H1 (cell line): ENCODE measurements at regions not wholly inside any gene's neighbourhood (a gene's known extent, or its start where the extent isn't known, plus 50 kb on each side); places are given as distances from the start of the nearest gene placed in this dataset.

ENCODE experiments used
- CTCF ChIA-PET: fragments of 300-600 bp; sonication (Branson Sonifier 250); formaldehyde crosslinking; loops from one replicate; lab custom pipeline; 2021; ENCODE audit not compliant: partially characterized antibody; lab: Charles Lee
- POLR2A ChIA-PET: fragments of 300-600 bp; sonication (Branson Sonifier 250); formaldehyde crosslinking; loops from one replicate; lab custom pipeline; 2021; ENCODE audit warnings: inconsistent platforms; ENCODE audit not compliant: partially characterized antibody; lab: Charles Lee
- DNase-seq, 2 experiments: peaks; one replicate each; pipeline versions ENCODE4 v3.0.0 to v3.0.0-alpha.2; 2010 to 2022; ENCODE audit warnings: low spot score in 2 of 2, low read depth in 1 of 2, mixed read lengths in 1 of 2
- FAIRE-seq: peaks from 2 replicates; lab custom pipeline; 2011; peaks lifted over from hg19 to GRCh38; lab: Jason Lieb, UNC
- H2AFZ ChIP-seq: 2 replicates; pipeline ENCODE4 v1.8.1; 2012; ENCODE audit warnings: low read length, inconsistent platforms
- H2AK5ac ChIP-seq: 2 replicates; pipeline ENCODE4 v1.6.1; 2013; ENCODE audit warnings: low read depth, low read length
- H2BK120ac ChIP-seq: replicated peaks from 2 replicates; pipeline ENCODE3; 2013; ENCODE audit warnings: low read depth, low read length, inconsistent platforms
- H2BK12ac ChIP-seq: 2 replicates; pipeline ENCODE4 v1.6.1; 2013; ENCODE audit warnings: low read depth, low read length
- H2BK15ac ChIP-seq: 2 replicates; pipeline ENCODE4 v1.6.1; 2013; ENCODE audit warnings: low read length
- H2BK20ac ChIP-seq: 2 replicates; pipeline ENCODE4 v1.6.1; 2013; ENCODE audit warnings: low read length
- H2BK5ac ChIP-seq: 2 replicates; pipeline ENCODE4 v1.6.1; 2013; ENCODE audit warnings: low read depth, low read length
- H3K14ac ChIP-seq: 2 replicates; pipeline ENCODE4 v1.6.1; 2013; ENCODE audit warnings: inconsistent platforms; ENCODE audit not compliant: insufficient read length
- H3K18ac ChIP-seq: 2 replicates; pipeline ENCODE4 v1.6.1; 2013; ENCODE audit warnings: low read length; ENCODE audit errors: extremely low read depth
- H3K23ac ChIP-seq: 2 replicates; pipeline ENCODE4 v1.6.1; 2013; ENCODE audit warnings: inconsistent platforms; ENCODE audit not compliant: insufficient read length
- H3K23me2 ChIP-seq: 2 replicates; pipeline ENCODE4 v1.6.1; 2013; ENCODE audit warnings: low read depth, low read length
- H3K27ac ChIP-seq: 2 replicates; pipeline ENCODE4 v1.6.1; 2011; ENCODE audit warnings: low read depth, low read length, inconsistent platforms
- H3K27me3 ChIP-seq, 4 experiments: replicated peaks in 1 of 4; 1 replicate in 1 of 4; 2 replicates in 3 of 4; pipeline versions ENCODE4 v1.6.1 to v1.8.1; 2011 to 2013; ENCODE audit warnings: low read length in 3 of 4, mild to moderate bottlenecking in 3 of 4, inconsistent platforms in 2 of 4, mixed read lengths in 2 of 4, moderate library complexity in 1 of 4; ENCODE audit not compliant: control insufficient read depth in 3 of 4, insufficient read depth in 3 of 4; ENCODE audit errors: extremely low read depth in 1 of 4
- H3K36me3 ChIP-seq, 4 experiments: 2 replicates each; pipeline versions ENCODE4 v1.6.1 to v1.8.1; 2011 to 2013; ENCODE audit warnings: mild to moderate bottlenecking in 4 of 4, low read length in 3 of 4, moderate library complexity in 2 of 4, control low read depth in 1 of 4, inconsistent platforms in 1 of 4; ENCODE audit not compliant: insufficient read depth in 4 of 4, control insufficient read depth in 2 of 4
- H3K4ac ChIP-seq: replicated peaks from 2 replicates; pipeline ENCODE3; 2013; ENCODE audit warnings: low read length, low read depth, mixed read lengths, inconsistent platforms; ENCODE audit not compliant: insufficient read length
- H3K4me1 ChIP-seq, 4 experiments: replicated peaks in 1 of 4; 1 replicate in 1 of 4; 2 replicates in 3 of 4; pipeline versions ENCODE4 v1.6.1 to v1.8.1; 2011 to 2013; ENCODE audit warnings: low read length in 3 of 4, inconsistent platforms in 2 of 4, mixed read lengths in 1 of 4; ENCODE audit not compliant: insufficient read depth in 4 of 4, control insufficient read depth in 3 of 4
- H3K4me2 ChIP-seq, 2 experiments: 2 replicates each; pipeline versions ENCODE4 v1.6.1 to v1.8.1; 2011 to 2013; ENCODE audit warnings: low read depth in 2 of 2, low read length in 2 of 2, control low read depth in 1 of 2, inconsistent platforms in 1 of 2, mild to moderate bottlenecking in 1 of 2; ENCODE audit not compliant: insufficient read depth in 1 of 2
- H3K4me3 ChIP-seq, 4 experiments: fragments of 200-600, 300-600 bp in 1 of 4; sonication (generic), shearing (Covaris generic), sonication (Bioruptor Twin) in 1 of 4; 2 replicates each; pipeline versions ENCODE4 v1.5.1 to v1.8.1; 2011 to 2016; ENCODE audit warnings: low read length in 4 of 4, low read depth in 3 of 4, control low read depth in 2 of 4, inconsistent platforms in 2 of 4, mild to moderate bottlenecking in 2 of 4, mixed read lengths in 1 of 4, moderate library complexity in 1 of 4; ENCODE audit not compliant: insufficient read depth in 2 of 4; ENCODE audit errors: extremely low read depth in 1 of 4
- H3K56ac ChIP-seq: replicated peaks from 2 replicates; pipeline ENCODE3; 2013; ENCODE audit warnings: low read depth, mild to moderate bottlenecking, mixed read lengths, low read length, inconsistent platforms; ENCODE audit not compliant: insufficient read length
- H3K79me1 ChIP-seq: 2 replicates; pipeline ENCODE4 v1.6.1; 2013; ENCODE audit warnings: low read depth, low read length, control low read depth
- H3K79me2 ChIP-seq, 2 experiments: 2 replicates each; pipeline versions ENCODE4 v1.6.1 to v1.8.1; 2012 to 2013; ENCODE audit warnings: low read length in 2 of 2, mild to moderate bottlenecking in 2 of 2, inconsistent platforms in 1 of 2; ENCODE audit not compliant: insufficient read depth in 2 of 2, control insufficient read depth in 1 of 2
- H3K9ac ChIP-seq, 4 experiments: replicated peaks in 1 of 4; 1 replicate in 1 of 4; 2 replicates in 3 of 4; pipeline versions ENCODE4 v1.6.1 to v1.8.1; 2011 to 2013; ENCODE audit warnings: low read depth in 3 of 4, low read length in 3 of 4, control low read depth in 2 of 4, mild to moderate bottlenecking in 2 of 4, moderate library complexity in 2 of 4, inconsistent platforms in 1 of 4; ENCODE audit errors: extremely low read depth in 1 of 4
- H3K9me3 ChIP-seq, 2 experiments: 2 replicates each; pipeline versions ENCODE4 v1.6.1 to v1.8.1; 2012 to 2013; ENCODE audit warnings: mild to moderate bottlenecking in 2 of 2, moderate library complexity in 2 of 2, control low read depth in 1 of 2, inconsistent platforms in 1 of 2, low read depth in 1 of 2, low read length in 1 of 2, mixed read lengths in 1 of 2; ENCODE audit not compliant: insufficient read depth in 2 of 2
- H4K20me1 ChIP-seq, 2 experiments: replicated peaks in 1 of 2; 2 replicates each; pipeline versions ENCODE3 to v1.8.1; 2011 to 2013; ENCODE audit warnings: inconsistent platforms in 2 of 2, low read length in 2 of 2, mild to moderate bottlenecking in 1 of 2; ENCODE audit not compliant: insufficient read depth in 2 of 2, control insufficient read depth in 1 of 2
- H4K5ac ChIP-seq: 2 replicates; pipeline ENCODE4 v1.6.1; 2013; ENCODE audit warnings: low read length, low read depth, mixed read lengths, inconsistent platforms; ENCODE audit not compliant: insufficient read length
- H4K8ac ChIP-seq: 2 replicates; pipeline ENCODE4 v1.8.0; 2013; ENCODE audit warnings: mild to moderate bottlenecking, moderate library complexity, low read length, inconsistent platforms; ENCODE audit not compliant: insufficient read depth; ENCODE audit errors: extremely low read depth
- H4K91ac ChIP-seq: replicated peaks from 2 replicates; pipeline ENCODE3; 2013; ENCODE audit warnings: low read length, mixed read lengths, inconsistent platforms; ENCODE audit not compliant: insufficient read length
- BACH1 ChIP-seq: IDR thresholded peaks from 2 replicates; pipeline ENCODE4 v1.6.1; 2012; ENCODE audit warnings: low read length, improper control_type of control experiment
- CTCF ChIP-seq, 3 experiments: IDR thresholded peaks; 1 replicate in 2 of 3; 2 replicates in 1 of 3; pipeline versions ENCODE4 v1.5.1 to v1.6.1; 2011; ENCODE audit warnings: low read length in 3 of 3, mild to moderate bottlenecking in 3 of 3, inconsistent platforms in 2 of 3, low read depth in 1 of 3, moderate library complexity in 1 of 3; ENCODE audit not compliant: insufficient read depth in 1 of 3; ENCODE audit errors: control extremely low read depth in 1 of 3
- EP300 ChIP-seq, 2 experiments: IDR thresholded peaks; 1 replicate in 1 of 2; 2 replicates in 1 of 2; pipeline ENCODE4 v1.6.1; 2011 to 2012; ENCODE audit warnings: low read depth in 2 of 2, low read length in 2 of 2, mild to moderate bottlenecking in 2 of 2, borderline replicate concordance in 1 of 2, inconsistent platforms in 1 of 2, moderate library complexity in 1 of 2
- EZH2 ChIP-seq: fragments of 200-600 bp; sonication (generic); IDR thresholded peaks from 2 replicates; pipeline ENCODE4 v1.7.1; 2012; ENCODE audit warnings: low read depth, mild to moderate bottlenecking, moderate library complexity, low read length, inconsistent platforms; ENCODE audit not compliant: severe bottlenecking
- KDM1A ChIP-seq: fragments of 200-600, 300-600 bp; sonication (generic); IDR thresholded peaks from 2 replicates; pipeline ENCODE4 v1.7.1; 2016; ENCODE audit warnings: mild to moderate bottlenecking, low read length, borderline replicate concordance
- KDM4A ChIP-seq: IDR thresholded peaks from one replicate; pipeline ENCODE4 v1.7.1; 2012; ENCODE audit warnings: low read depth, mild to moderate bottlenecking, moderate library complexity, low read length, inconsistent platforms; ENCODE audit not compliant: severe bottlenecking
- MAFK ChIP-seq: IDR thresholded peaks from 2 replicates; pipeline ENCODE4 v1.6.1; 2012; ENCODE audit warnings: low read depth, mild to moderate bottlenecking, improper control_type of control experiment, low read length
- POU5F1 ChIP-seq: IDR thresholded peaks from 2 replicates; pipeline ENCODE4 v1.6.1; 2011; ENCODE audit warnings: low read depth, mild to moderate bottlenecking, low read length, moderate library complexity
- SP4 ChIP-seq: IDR thresholded peaks from 2 replicates; pipeline ENCODE4 v1.6.1; 2012; ENCODE audit warnings: low read length, inconsistent platforms
- TAF7 ChIP-seq: optimal IDR thresholded peaks from 2 replicates; pipeline ENCODE3; 2011; ENCODE audit warnings: low read depth, mild to moderate bottlenecking, inconsistent platforms, low read length, moderate library complexity, borderline replicate concordance
- TCF12 ChIP-seq: IDR thresholded peaks from 2 replicates; pipeline ENCODE4 v1.6.1; 2011; ENCODE audit warnings: low read depth, mild to moderate bottlenecking, low read length
- YY1 ChIP-seq: IDR thresholded peaks from 2 replicates; pipeline ENCODE4 v1.6.1; 2011; ENCODE audit warnings: low read depth, mild to moderate bottlenecking, low read length
- WGBS, 2 experiments: shearing (Covaris generic) in 1 of 2; methylation state at CpG; one replicate each; pipeline versions ENCODE4 v1.1.6 to v1.1.7; 2013 to 2015; ENCODE audit warnings: low lambda C conversion rate in 2 of 2, mixed read lengths in 2 of 2, inconsistent platforms in 1 of 2, low coverage in 1 of 2, missing lambda C conversion rate in 1 of 2; ENCODE audit not compliant: insufficient replicate concordance in 2 of 2, insufficient coverage in 1 of 2, insufficient read length in 1 of 2; ENCODE audit errors: extremely low coverage in 1 of 2, missing lambda C conversion rate in 1 of 2; 5-methylcytosine and 5-hydroxymethylcytosine counted together

- Histone ChIP-seq H3K79me2 (no peaks in the 10 kb centered on the region), H3K79me1 (no peaks in the 10 kb centered on the region), H3K14ac (no peak overlapping the region), H3K4me1 (no peaks in the 10 kb centered on the region), H2BK15ac (no peak overlapping the region), H3K36me3 (no peaks in the 10 kb centered on the region), H4K8ac (no peak overlapping the region), H3K9ac (no peak overlapping the region), H2AFZ (no peak overlapping the region), H3K23ac (no peak overlapping the region), H2BK20ac (no peak overlapping the region), H3K56ac (no peak overlapping the region), H4K91ac (no peak overlapping the region), H2BK120ac (no peak overlapping the region), H3K23me2 (no peaks in the 10 kb centered on the region), H3K4me2 (no peak overlapping the region), H3K27me3 (no peaks in the 10 kb centered on the region), H3K27ac (no peak overlapping the region), H2BK12ac (no peak overlapping the region), H4K5ac (no peak overlapping the region), H2AK5ac (no peak overlapping the region), H3K18ac (no peak overlapping the region), H3K9me3 (no peaks in the 10 kb centered on the region), H3K4ac (no peak overlapping the region), H4K20me1 (no peaks in the 10 kb centered on the region), H2BK5ac (no peak overlapping the region), H3K4me3 (no peak overlapping the region)
- CTCF ChIA-PET, result interaction anchor here (0.5 to 2.1 kb wide), 32 partner anchors 9 to 985 kb away, joined by 3 to 12 read pairs (median 3); no protein-coding TSS in a partner anchor
- peak; percentile 92 for FAIRE-seq
- WGBS, 2 experiments, result 79% methylated on average over 1 of the region's 1 CpG; no CpG with 5 or more reads in 1 of the 2 experiments
- POLR2A ChIA-PET, result no interaction called here
- peak in 1 of 2 experiments; percentile 55 for DNase-seq
- TF ChIP-seq TCF12 (no peak), TAF7 (no peak), KDM4A (no peak), KDM1A (no peak), CTCF (IDR thresholded peaks at IDR 0.05; ENCODE audit: control extremely low read depth in 1 of 3, insufficient read depth in 1 of 3, low read depth in 1 of 3, low read length in 3 of 3) (peak; percentile 64 to 79 (median 75)), EZH2 (no peak), EP300 (IDR thresholded peaks at IDR 0.05; ENCODE audit: borderline replicate concordance in 1 of 2, low read depth in 2 of 2, low read length in 2 of 2) (no peak), MAFK (no peak), POU5F1 (no peak), BACH1 (no peak), YY1 (no peak), SP4 (no peak)
Measured at GRCh38 chr7:114865564-114865963, 56.3 kb upstream of the MDFIC start.
